Thymus (tissue), 11 donors: ENCODE measurements at regions not wholly inside any gene's neighbourhood (a gene's known extent, or its start where the extent isn't known, plus 50 kb on each side); places are given as distances from the start of the nearest gene placed in this dataset.

Source experiments
- DNase-seq, 9 donors: peaks; one replicate each; pipeline ENCODE4 v3.0.0-alpha.2; 2013; ENCODE audit warnings: low spot score in 9 of 9, low read depth in 6 of 9, missing footprints in 1 of 9
- H3K27ac ChIP-seq, 2 donors: one replicate each; pipeline ENCODE4 v1.5.1; 2013; ENCODE audit warnings: control low read depth in 1 of 2, low read depth in 1 of 2, low read length in 1 of 2, mild to moderate bottlenecking in 1 of 2, moderate library complexity in 1 of 2
- H3K27me3 ChIP-seq, 2 donors: one replicate each; pipeline ENCODE4 v1.5.1; 2013; ENCODE audit warnings: low read length in 1 of 2; ENCODE audit not compliant: control insufficient read depth in 2 of 2, insufficient read depth in 1 of 2
- H3K36me3 ChIP-seq, 2 donors: one replicate each; pipeline ENCODE4 v1.5.1; 2013; ENCODE audit warnings: low read length in 1 of 2, mild to moderate bottlenecking in 1 of 2, moderate library complexity in 1 of 2; ENCODE audit not compliant: control insufficient read depth in 2 of 2, insufficient read depth in 2 of 2
- H3K4me1 ChIP-seq, 2 donors: one replicate each; pipeline ENCODE4 v1.5.1; 2013; ENCODE audit warnings: low read length in 2 of 2; ENCODE audit not compliant: control insufficient read depth in 2 of 2, insufficient read depth in 2 of 2
- H3K4me3 ChIP-seq, 2 donors: one replicate each; pipeline ENCODE4 v1.5.1; 2013; ENCODE audit warnings: low read length in 2 of 2, control low read depth in 1 of 2, mild to moderate bottlenecking in 1 of 2
- H3K9me3 ChIP-seq, 2 donors: one replicate each; pipeline ENCODE4 v1.5.1; 2013; ENCODE audit warnings: low read length in 1 of 2, mild to moderate bottlenecking in 1 of 2; ENCODE audit not compliant: control insufficient read depth in 2 of 2, insufficient read depth in 1 of 2
- WGBS: extraction: QIAGEN DNeasy Blood & Tissue Kit; methylation state at CpG from one replicate; pipeline ENCODE4 v1.1.7; 2013; 5-methylcytosine and 5-hydroxymethylcytosine counted together
- donor health status: healthy.

DNA sequence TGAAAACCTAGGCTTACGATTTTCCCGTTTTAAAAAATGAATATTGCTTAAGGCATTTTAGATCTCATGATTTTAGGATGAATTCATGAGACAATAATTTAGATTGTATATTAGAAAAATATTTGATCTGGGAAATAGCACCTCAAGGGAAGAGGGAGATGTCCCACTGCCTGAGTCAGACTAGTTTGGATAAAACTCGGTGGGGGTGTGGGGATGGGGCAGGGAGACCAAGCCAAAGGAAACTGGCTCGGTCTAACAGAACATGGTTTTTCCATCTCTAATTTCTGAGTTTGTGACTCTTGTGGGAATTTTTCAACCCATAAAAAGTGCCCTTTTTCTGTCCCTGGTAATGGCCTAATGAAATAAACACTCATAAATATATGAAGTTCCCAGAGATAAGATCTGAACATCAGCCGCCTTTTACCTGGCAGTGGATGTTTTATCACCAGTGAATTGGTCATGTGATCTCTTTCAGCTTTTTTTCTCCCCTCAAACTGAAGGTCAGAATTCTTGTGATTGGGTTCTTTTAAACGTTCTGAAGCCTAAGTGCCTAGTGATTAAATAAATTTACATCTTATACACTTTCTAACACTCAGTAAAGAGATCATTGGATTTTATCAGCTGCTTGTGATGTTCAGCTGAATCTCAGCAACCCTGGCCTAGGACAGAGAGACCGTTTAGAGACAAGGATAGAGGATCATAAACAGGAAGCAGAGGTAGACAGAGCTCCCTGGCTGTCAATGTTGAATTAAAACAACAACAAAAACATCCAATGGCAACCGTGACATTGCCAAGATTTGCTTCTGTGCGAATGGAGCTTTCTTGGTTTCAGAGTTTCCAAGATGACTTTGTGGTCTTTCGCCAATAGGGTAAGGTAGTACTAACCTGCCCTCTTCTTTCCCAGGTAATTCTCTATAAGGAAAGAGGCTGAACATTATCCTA is 1038.2 kb downstream of the MCTP2 start:
- H3K4me1 ChIP-seq: no peaks in the 10 kb centered on the region
- DNase-seq: no peak
- no peaks in the 10 kb centered on the region for H3K9me3 ChIP-seq
- H3K36me3 ChIP-seq: no peaks in the 10 kb centered on the region
- no peak overlapping the region for H3K27ac ChIP-seq
- no peaks in the 10 kb centered on the region for H3K27me3 ChIP-seq
- WGBS: 68% methylated on average over 10 of the region's 10 CpGs
- H3K4me3 ChIP-seq: no peak overlapping the region

DNA sequence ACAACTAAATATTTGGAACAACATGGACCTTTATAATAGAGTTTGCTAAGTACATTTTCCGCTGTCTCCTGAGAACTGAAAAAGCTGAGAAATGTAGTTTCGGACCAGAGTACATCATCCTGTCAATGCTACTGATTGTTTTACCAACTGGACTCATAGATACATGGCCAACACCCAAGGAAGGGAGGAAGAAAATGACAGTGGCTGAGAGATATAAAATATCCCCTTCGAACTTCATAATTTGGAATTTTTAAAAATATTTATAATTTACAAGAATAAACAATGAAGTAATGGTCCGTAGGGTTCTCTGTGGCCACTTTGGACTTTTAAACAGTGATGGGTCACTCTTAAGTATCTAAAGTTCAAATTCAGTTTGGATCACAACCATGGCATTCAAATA is 1042.7 kb downstream of the MCTP2 start:
- no peak for DNase-seq
- no peaks in the 10 kb centered on the region for H3K36me3 ChIP-seq
- 96% methylated on average over 4 of the region's 4 CpGs for WGBS

DNA sequence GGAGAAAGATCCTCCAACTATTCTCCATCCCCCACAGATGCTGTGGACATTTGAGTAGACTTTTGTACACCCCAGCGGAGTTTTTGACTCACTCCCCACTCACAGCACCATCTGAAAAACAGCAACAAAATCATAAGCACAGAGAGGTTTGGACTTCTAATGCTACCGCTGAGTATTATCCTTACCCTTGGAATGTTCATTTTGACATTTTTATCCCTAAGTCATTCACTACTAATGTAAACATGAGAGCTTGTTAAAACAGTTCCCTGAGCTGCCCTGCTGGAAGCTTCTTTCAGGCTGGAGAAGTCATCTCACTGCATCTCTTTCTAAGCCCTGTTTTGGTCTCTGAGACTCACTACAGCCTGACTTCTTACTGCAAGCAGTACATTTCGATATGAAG is 1045.9 kb downstream of the MCTP2 start:
- Histone ChIP-seq H3K4me1 (no peaks in the 10 kb centered on the region), H3K9me3 (no peaks in the 10 kb centered on the region), H3K36me3 (no peaks in the 10 kb centered on the region), H3K27me3 (no peaks in the 10 kb centered on the region), H3K27ac (no peak overlapping the region), H3K4me3 (no peak overlapping the region)
- 93% methylated on average over 3 of the region's 3 CpGs for WGBS
- no peak for DNase-seq

More for the DNA sequence above, 1042.7 kb downstream of the MCTP2 start:
- Histone ChIP-seq H3K9me3 (no peaks in the 10 kb centered on the region), H3K27me3 (no peaks in the 10 kb centered on the region), H3K4me3 (no peak overlapping the region), H3K27ac (no peak overlapping the region), H3K4me1 (no peaks in the 10 kb centered on the region)

DNA sequence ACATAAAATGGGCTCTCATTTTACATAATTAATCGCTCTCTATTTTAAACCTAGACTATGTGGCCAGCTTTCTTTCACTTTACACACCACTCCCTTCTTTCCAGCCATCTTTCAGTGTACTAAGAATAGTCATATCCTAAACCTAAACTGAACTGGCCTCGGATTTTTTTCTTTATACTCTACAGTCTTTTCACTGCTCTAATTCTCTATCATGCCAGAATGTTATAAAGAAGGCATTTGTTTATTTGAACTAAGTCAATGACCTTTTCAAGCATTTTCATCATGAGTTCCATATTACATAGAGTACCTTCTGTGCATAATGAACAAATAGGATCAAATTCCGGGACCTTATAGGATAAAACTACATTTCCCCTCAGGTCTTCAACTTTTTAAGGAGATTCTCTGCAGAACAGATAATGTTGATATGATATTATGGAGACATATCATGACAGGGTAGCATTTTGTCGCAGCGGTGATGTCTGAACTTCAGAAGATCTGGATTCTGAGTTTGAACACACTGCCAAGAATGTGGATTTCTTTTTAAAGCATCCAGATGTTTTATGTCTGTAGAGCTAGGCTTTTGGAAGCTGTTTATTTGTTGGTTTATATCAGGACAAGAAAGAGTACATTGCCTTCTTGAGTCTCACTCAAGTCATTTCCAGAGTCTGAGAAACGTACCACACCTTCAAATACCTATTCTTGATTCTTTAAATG is 1047.3 kb downstream of the MCTP2 start:
- no peaks in the 10 kb centered on the region for H3K4me1 ChIP-seq
- H3K27me3 ChIP-seq: peaks cover 0 to 2% of the 10 kb centered on the region in 2 donors
- H3K9me3 ChIP-seq: no peaks in the 10 kb centered on the region
- H3K27ac ChIP-seq: no peak overlapping the region
- no peak overlapping the region for H3K4me3 ChIP-seq
- no peaks in the 10 kb centered on the region for H3K36me3 ChIP-seq
- DNase-seq: no peak
- WGBS: 93% methylated on average over 6 of the region's 6 CpGs

DNA sequence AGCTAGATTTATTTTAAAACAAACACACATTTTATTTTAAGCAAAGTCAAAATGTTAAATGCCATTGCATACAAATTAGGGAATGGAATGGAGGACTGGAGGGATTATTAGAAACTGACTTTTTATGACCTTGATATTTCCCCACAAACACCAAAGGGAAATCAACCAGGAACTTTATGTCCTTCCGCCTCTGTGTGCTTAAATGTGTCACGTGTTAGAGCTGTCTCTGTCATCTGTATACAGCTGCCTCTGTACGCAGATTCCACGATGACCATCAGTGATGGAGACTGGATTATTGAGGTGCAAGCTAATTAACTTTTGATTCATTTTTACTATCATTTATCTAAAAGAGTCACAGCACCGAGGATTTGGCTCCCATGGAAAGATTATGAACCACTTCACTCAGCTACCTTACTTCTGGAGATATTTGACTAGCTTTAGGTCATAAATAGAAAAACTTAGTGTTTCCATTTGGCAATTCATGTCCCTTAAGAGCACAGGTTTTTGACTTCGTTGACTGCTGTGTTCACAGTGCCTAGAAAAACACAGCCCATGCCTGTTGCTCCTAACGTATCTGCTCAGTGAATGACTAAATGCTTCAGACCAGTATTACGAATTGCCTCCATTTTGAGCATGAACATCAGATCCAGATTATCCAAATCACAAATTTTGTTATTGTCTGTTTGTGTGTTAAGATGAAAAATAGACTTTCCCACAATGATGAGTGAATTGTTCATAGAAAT is 1048.1 kb downstream of the MCTP2 start:
- no peak overlapping the region for H3K4me3 ChIP-seq
- H3K4me1 ChIP-seq: no peaks in the 10 kb centered on the region
- H3K27ac ChIP-seq: no peak overlapping the region
- H3K27me3 ChIP-seq: peaks cover 0 to 2% of the 10 kb centered on the region in 2 donors
- DNase-seq: no peak
- H3K9me3 ChIP-seq: no peaks in the 10 kb centered on the region
- H3K36me3 ChIP-seq: no peaks in the 10 kb centered on the region
- WGBS: 91% methylated on average over 8 of the region's 8 CpGs

DNA sequence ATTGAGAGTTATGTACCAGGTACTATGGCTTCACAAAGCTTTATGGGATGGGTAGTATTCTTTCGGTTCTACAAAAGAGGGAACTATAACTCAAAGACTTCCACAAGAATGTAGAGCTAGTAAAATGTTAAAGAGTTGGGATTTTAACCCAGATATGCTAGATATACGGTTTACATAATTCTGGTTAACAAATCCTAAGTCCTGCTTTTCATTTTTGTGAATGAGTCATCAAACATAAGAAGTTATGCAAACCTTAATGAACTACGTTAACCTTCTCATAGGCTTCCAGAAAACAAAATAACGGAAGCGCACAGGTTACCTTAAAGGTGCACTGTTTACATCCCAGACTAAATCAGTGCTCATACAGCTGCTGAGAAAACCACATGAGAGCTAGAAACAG is 1049.3 kb downstream of the MCTP2 start:
- Histone ChIP-seq H3K27me3 (peaks cover 0 to 2% of the 10 kb centered on the region in 2 donors), H3K27ac (no peak overlapping the region), H3K9me3 (no peaks in the 10 kb centered on the region), H3K4me1 (peaks cover 0 to 3% of the 10 kb centered on the region in 2 donors), H3K36me3 (no peaks in the 10 kb centered on the region), H3K4me3 (no peak overlapping the region)
- 89% methylated on average over 5 of the region's 5 CpGs for WGBS
- no peak for DNase-seq

GRCh38 chr15:95281470-95281869 is 1049.0 kb upstream of the NR2F2 start:
- no peaks in the 10 kb centered on the region for H3K9me3 ChIP-seq
- no peak overlapping the region for H3K27ac ChIP-seq
- H3K27me3 ChIP-seq: peaks cover 4 to 5% of the 10 kb centered on the region in 2 donors
- WGBS: 85% methylated on average over 2 of the region's 2 CpGs
- peaks cover 0 to 3% of the 10 kb centered on the region in 2 donors for H3K4me1 ChIP-seq
- no peaks in the 10 kb centered on the region for H3K36me3 ChIP-seq
- no peak for DNase-seq
- H3K4me3 ChIP-seq: no peak overlapping the region

DNA sequence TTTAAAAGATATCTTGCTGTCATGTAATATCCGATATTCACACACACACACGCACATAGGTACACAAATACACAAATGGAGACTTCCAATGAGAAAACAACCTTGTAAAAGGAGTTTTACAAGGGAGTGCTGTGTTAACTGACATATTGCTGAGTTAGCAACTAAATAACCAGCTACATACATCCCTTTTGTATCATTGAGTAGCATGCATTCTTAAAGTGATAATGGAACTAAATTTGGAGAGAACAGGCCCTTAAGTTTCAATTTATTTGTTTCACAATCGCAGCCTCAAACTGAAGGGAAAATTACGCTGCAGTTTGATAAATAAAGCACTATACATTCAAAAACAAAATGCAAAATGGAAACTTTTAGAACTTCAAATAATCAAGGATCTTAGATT is 1046.0 kb upstream of the NR2F2 start:
- H3K27me3 ChIP-seq: peaks cover 4 to 16% of the 10 kb centered on the region in 2 donors
- H3K36me3 ChIP-seq: no peaks in the 10 kb centered on the region
- 71% methylated on average over 4 of the region's 4 CpGs for WGBS
- H3K9me3 ChIP-seq: no peaks in the 10 kb centered on the region
- no peak overlapping the region for H3K27ac ChIP-seq
- no peak for DNase-seq
- H3K4me3 ChIP-seq: no peak overlapping the region
- H3K4me1 ChIP-seq: peaks cover 3% of the 10 kb centered on the region in 2 donors
